GM10266 (cell line): ENCODE measurements at regions not wholly inside any gene's neighbourhood (a gene's known extent, or its start where the extent isn't known, plus 50 kb on each side); places are given as distances from the start of the nearest gene placed in this dataset.

Experiments
- DNase-seq: peaks from one replicate; pipeline ENCODE4 v3.0.0; 2012; ENCODE audit errors: extremely low spot score
- TF ChIP-seq, protein P1 (sequence below): IDR thresholded peaks from 2 replicates; pipeline ENCODE4 v1.5.1; 2012; ENCODE audit warnings: mild to moderate bottlenecking, low read depth; ENCODE audit not compliant: control insufficient read depth, insufficient read depth; ENCODE audit errors: missing control alignments

- TF ChIP-seq, protein P1, sequence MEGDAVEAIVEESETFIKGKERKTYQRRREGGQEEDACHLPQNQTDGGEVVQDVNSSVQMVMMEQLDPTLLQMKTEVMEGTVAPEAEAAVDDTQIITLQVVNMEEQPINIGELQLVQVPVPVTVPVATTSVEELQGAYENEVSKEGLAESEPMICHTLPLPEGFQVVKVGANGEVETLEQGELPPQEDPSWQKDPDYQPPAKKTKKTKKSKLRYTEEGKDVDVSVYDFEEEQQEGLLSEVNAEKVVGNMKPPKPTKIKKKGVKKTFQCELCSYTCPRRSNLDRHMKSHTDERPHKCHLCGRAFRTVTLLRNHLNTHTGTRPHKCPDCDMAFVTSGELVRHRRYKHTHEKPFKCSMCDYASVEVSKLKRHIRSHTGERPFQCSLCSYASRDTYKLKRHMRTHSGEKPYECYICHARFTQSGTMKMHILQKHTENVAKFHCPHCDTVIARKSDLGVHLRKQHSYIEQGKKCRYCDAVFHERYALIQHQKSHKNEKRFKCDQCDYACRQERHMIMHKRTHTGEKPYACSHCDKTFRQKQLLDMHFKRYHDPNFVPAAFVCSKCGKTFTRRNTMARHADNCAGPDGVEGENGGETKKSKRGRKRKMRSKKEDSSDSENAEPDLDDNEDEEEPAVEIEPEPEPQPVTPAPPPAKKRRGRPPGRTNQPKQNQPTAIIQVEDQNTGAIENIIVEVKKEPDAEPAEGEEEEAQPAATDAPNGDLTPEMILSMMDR: no peak
- DNase-seq: no peak
These were observed 720.6 kb downstream of the EFNB2 start for GRCh38 chr13:105814902-105815250.

- TF ChIP-seq, protein P1: no peak
These were observed 721.1 kb downstream of the EFNB2 start for GRCh38 chr13:105814219-105814901.

DNA sequence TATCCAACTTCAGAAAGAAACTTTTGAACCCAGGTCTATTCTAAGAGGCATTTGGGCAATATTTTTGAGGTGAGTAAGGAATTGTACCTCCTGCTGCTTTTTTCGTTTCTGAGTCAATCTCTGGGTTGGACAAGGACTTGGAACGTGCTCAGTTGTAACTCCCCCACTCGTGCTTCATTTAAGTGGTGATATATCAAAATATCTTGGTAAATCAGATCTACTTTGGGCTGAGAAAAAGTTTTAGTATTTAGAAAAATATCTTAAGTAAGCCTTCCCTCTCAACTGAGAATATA is 728.9 kb downstream of the EFNB2 start:
- TF ChIP-seq, protein P1: no peak
- DNase-seq: no peak

More at GRCh38 chr13:105814219-105814901, 721.1 kb downstream of the EFNB2 start:
- DNase-seq: no peak

DNA sequence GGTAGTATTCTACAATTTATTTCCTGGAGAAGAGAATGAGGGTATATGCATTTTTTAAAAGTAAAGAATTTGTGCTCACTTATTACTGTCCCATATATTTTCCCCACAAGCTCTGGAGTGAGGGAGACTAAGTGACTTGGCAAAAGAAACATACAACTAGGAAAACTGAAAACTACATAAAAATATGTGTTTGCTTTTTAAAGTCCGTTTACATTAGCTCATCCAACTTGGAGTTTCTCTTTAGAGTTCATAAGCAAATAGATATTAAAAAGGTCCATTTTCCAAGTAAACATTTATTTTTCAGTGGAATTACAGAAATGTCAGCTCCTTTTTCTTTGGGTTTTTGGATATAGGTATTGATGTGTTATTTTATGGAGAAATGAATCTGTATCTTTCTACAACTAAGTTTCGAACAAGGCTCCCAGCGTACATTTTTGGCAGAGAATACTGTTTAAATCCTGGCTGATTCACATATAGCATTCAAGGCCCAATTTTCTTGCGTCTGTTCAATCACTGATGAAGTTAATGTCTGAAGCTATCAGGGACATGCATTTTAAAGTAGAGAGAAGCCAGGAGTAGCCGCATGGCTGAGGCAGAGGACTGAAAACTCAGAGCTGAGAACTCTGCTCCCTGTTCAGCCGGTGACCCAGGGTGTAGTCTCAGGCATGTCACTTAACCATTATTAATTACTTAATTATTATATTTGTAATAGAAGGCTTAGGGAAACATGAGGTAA is 729.4 kb downstream of the EFNB2 start:
- TF ChIP-seq, protein P1: no peak
- DNase-seq: no peak

DNA sequence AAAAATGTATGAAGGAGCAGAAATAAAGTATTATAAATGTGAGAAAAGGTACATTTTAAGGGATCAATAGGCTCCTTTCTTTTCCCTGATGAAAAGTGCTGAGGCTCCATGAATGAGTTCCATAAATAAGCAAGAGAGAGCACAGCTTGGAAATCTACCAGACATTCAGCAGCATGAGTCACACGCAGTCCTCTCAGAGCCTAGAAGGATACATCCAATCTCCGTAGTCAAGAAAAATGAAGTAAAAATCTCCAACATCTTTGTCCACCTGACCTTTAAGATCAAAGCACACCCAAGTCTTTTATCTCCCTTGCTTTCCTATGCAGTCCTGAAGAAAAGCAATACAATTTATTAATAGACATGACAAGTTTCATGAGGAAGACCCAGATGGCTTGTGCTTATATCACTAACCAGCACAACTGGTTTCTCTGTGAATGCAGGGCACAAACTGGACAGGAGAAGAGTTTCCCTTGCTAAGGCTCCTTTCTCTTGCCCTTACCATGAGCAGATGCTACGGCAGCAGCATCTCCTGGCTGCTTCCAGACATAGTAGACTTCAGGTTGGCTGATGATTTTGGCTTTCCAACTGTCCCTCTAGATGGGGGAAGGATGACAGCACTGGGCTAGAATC is 730.8 kb downstream of the EFNB2 start:
- TF ChIP-seq, protein P1: no peak
- DNase-seq: no peak

GRCh38 chr13:105799155-105799554 is 736.3 kb downstream of the EFNB2 start:
- TF ChIP-seq, protein P1: no peak
- DNase-seq: no peak

DNA sequence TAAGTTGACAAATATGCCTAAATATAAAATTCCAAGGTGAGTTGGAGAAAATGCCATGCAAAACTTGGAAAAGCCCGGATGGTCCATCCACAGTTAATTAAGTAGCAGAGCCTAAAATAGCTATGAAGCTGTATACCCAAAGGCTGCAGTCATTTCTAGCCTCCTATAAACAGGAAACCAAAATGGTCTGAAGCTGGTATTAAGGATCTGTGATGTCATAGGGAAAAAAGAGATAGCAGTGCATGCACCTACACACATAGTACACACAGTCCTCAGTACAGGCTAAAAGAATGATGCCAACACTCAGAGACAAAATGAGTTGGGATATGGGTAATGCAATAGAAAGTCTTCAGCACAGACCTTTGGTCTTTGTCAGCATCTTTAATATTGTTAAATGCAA is 736.9 kb downstream of the EFNB2 start:
- TF ChIP-seq, protein P1: no peak
- no peak for DNase-seq
